Testis (tissue), 2 donors: ENCODE measurements at regions not wholly inside any gene's neighbourhood (a gene's known extent, or its start where the extent isn't known, plus 50 kb on each side); places are given as distances from the start of the nearest gene placed in this dataset.

Experiments
- CTCF ChIP-seq, 3 experiments: fragments of 450-650 bp in 2 of 3; fragments of 200-600 bp in 1 of 3; sonication (generic) in 1 of 3; IDR thresholded peaks; one replicate each; pipeline ENCODE4 v1.5.1; 2016 to 2019; ENCODE audit warnings: antibody characterized with exemption in 3 of 3, mild to moderate bottlenecking in 2 of 3, moderate library complexity in 1 of 3
- POLR2A ChIP-seq: fragments of 450-650 bp; IDR thresholded peaks from one replicate; pipeline ENCODE4 v1.6.1; 2017; ENCODE audit warnings: antibody characterized with exemption, mild to moderate bottlenecking, moderate library complexity

- TF ChIP-seq CTCF (IDR thresholded peaks at IDR 0.05) (no peak), POLR2A (no peak)
Observed at GRCh38 chr10:124176349-124177179, 83.2 kb upstream of the CHST15 start.
